GM12878 (cell line): ENCODE measurements at regions not wholly inside any gene's neighbourhood (a gene's known extent, or its start where the extent isn't known, plus 50 kb on each side); places are given as distances from the start of the nearest gene placed in this dataset.

Source experiments
- EZH2 ChIP-seq: IDR thresholded peaks from 2 replicates; pipeline ENCODE4 v1.6.1; 2012; ENCODE audit warnings: low read depth, mild to moderate bottlenecking, control low read depth, inconsistent platforms, low read length, borderline replicate concordance; ENCODE audit not compliant: control insufficient read depth
- POLR2A ChIP-seq: IDR thresholded peaks from 2 replicates; pipeline ENCODE4 v1.6.1; 2011; ENCODE audit warnings: low read depth, mild to moderate bottlenecking, low read length
- SMARCA5 ChIP-seq: fragments of 450-650 bp; IDR thresholded peaks from 2 replicates; pipeline ENCODE4 v1.6.1; 2017; ENCODE audit warnings: mild to moderate bottlenecking
- TBL1XR1 ChIP-seq: IDR thresholded peaks from 2 replicates; pipeline ENCODE4 v1.6.1; 2012; ENCODE audit warnings: low read depth, low read length, improper control_type of control experiment
- TF ChIP-seq, protein P1 (sequence below), 3 experiments: IDR thresholded peaks in 2 of 3; conservative IDR thresholded peaks in 1 of 3; 2 replicates each; pipeline ENCODE4 v1.5.1; 2011; ENCODE audit warnings: low read depth in 3 of 3, low read length in 3 of 3, mild to moderate bottlenecking in 3 of 3, control low read depth in 2 of 3, moderate library complexity in 2 of 3, inconsistent platforms in 1 of 3, mixed read lengths in 1 of 3; ENCODE audit not compliant: control insufficient read depth in 2 of 3, insufficient read depth in 1 of 3; ENCODE audit errors: extremely low read depth in 1 of 3
- TF ChIP-seq, protein P2 (sequence below): IDR thresholded peaks from 2 replicates; pipeline ENCODE4 v1.6.1; 2011; ENCODE audit warnings: mild to moderate bottlenecking, low read depth, low read length, moderate library complexity; ENCODE audit not compliant: insufficient replicate concordance
- TF ChIP-seq, protein P3 (sequence below): IDR thresholded peaks from 2 replicates; pipeline ENCODE4 v1.6.1; 2011; ENCODE audit warnings: borderline replicate concordance, low read depth, mild to moderate bottlenecking, moderate library complexity, mixed read lengths, low read length; ENCODE audit not compliant: insufficient read depth; ENCODE audit errors: extremely low read length
- TF ChIP-seq, protein P4 (sequence below): fragments of 450-650 bp; IDR thresholded peaks from 2 replicates; pipeline ENCODE4 v1.6.1; 2016; ENCODE audit warnings: mild to moderate bottlenecking, moderate library complexity, borderline replicate concordance

DNA sequence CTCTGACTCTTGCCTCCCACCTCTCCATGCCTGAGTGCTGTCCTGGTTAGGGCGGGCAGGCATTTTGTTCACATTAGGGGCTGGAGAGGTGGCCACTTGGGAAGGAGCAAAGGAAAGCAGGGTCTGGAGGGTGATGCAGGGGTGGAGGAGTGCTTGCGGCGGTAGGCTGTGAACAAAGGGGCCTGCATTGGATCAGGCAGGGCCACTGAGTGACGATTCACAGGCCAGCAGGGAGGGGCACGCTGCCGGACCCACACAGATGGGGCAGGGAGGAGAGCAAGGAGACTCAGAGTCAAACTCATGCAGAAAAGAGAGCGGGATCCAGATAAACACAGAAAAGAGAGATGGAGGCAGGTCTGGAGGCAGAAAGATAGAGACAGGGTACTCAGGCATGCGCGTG, 58.4 kb upstream of the TBX3 start:
- TF ChIP-seq, protein P1, sequence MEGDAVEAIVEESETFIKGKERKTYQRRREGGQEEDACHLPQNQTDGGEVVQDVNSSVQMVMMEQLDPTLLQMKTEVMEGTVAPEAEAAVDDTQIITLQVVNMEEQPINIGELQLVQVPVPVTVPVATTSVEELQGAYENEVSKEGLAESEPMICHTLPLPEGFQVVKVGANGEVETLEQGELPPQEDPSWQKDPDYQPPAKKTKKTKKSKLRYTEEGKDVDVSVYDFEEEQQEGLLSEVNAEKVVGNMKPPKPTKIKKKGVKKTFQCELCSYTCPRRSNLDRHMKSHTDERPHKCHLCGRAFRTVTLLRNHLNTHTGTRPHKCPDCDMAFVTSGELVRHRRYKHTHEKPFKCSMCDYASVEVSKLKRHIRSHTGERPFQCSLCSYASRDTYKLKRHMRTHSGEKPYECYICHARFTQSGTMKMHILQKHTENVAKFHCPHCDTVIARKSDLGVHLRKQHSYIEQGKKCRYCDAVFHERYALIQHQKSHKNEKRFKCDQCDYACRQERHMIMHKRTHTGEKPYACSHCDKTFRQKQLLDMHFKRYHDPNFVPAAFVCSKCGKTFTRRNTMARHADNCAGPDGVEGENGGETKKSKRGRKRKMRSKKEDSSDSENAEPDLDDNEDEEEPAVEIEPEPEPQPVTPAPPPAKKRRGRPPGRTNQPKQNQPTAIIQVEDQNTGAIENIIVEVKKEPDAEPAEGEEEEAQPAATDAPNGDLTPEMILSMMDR (IDR thresholded peaks at IDR 0.05 in 2 of 3, conservative IDR thresholded peaks at IDR 0.05 in 1 of 3; ENCODE audit: control insufficient read depth in 2 of 3, extremely low read depth in 1 of 3, insufficient read depth in 1 of 3, low read depth in 3 of 3, low read length in 3 of 3) = no peak
- TF ChIP-seq, protein P2, sequence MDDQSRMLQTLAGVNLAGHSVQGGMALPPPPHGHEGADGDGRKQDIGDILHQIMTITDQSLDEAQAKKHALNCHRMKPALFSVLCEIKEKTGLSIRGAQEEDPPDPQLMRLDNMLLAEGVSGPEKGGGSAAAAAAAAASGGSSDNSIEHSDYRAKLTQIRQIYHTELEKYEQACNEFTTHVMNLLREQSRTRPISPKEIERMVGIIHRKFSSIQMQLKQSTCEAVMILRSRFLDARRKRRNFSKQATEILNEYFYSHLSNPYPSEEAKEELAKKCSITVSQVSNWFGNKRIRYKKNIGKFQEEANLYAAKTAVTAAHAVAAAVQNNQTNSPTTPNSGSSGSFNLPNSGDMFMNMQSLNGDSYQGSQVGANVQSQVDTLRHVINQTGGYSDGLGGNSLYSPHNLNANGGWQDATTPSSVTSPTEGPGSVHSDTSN = no peak
- TF ChIP-seq TBL1XR1 (no peak), SMARCA5 (no peak), EZH2 (no peak), POLR2A (no peak)
- TF ChIP-seq, protein P3, sequence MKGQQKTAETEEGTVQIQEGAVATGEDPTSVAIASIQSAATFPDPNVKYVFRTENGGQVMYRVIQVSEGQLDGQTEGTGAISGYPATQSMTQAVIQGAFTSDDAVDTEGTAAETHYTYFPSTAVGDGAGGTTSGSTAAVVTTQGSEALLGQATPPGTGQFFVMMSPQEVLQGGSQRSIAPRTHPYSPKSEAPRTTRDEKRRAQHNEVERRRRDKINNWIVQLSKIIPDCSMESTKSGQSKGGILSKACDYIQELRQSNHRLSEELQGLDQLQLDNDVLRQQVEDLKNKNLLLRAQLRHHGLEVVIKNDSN = no peak
- TF ChIP-seq, protein P4, sequence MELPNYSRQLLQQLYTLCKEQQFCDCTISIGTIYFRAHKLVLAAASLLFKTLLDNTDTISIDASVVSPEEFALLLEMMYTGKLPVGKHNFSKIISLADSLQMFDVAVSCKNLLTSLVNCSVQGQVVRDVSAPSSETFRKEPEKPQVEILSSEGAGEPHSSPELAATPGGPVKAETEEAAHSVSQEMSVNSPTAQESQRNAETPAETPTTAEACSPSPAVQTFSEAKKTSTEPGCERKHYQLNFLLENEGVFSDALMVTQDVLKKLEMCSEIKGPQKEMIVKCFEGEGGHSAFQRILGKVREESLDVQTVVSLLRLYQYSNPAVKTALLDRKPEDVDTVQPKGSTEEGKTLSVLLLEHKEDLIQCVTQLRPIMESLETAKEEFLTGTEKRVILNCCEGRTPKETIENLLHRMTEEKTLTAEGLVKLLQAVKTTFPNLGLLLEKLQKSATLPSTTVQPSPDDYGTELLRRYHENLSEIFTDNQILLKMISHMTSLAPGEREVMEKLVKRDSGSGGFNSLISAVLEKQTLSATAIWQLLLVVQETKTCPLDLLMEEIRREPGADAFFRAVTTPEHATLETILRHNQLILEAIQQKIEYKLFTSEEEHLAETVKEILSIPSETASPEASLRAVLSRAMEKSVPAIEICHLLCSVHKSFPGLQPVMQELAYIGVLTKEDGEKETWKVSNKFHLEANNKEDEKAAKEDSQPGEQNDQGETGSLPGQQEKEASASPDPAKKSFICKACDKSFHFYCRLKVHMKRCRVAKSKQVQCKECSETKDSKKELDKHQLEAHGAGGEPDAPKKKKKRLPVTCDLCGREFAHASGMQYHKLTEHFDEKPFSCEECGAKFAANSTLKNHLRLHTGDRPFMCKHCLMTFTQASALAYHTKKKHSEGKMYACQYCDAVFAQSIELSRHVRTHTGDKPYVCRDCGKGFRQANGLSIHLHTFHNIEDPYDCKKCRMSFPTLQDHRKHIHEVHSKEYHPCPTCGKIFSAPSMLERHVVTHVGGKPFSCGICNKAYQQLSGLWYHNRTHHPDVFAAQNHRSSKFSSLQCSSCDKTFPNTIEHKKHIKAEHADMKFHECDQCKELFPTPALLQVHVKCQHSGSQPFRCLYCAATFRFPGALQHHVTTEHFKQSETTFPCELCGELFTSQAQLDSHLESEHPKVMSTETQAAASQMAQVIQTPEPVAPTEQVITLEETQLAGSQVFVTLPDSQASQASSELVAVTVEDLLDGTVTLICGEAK = no peak
